ENCODE measurements at regions not wholly inside any gene's neighbourhood (a gene's known extent, or its start where the extent isn't known, plus 50 kb on each side); places are given as distances from the start of the nearest gene placed in this dataset.

DNA sequence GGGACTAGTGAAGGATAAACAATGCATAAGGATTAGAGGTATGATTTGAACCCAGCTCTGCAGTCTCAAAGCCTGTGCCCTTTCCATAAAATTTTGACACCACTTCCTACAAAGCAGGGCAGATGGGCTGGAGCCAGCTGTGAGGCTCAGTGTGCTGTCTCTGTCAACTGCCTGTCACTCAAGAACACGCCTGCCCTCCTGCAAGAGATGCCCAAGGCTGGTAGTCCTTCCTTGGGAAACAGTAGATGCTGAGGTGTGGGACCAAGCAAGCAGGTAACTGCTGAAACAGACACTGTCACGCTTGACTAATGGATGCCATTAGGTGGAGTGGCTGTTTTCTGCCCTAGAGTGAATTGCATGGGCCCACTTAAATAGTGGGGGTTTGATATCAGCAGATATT, 402.0 kb downstream of the PTPRU start:
- TF ChIP-seq, protein P1, sequence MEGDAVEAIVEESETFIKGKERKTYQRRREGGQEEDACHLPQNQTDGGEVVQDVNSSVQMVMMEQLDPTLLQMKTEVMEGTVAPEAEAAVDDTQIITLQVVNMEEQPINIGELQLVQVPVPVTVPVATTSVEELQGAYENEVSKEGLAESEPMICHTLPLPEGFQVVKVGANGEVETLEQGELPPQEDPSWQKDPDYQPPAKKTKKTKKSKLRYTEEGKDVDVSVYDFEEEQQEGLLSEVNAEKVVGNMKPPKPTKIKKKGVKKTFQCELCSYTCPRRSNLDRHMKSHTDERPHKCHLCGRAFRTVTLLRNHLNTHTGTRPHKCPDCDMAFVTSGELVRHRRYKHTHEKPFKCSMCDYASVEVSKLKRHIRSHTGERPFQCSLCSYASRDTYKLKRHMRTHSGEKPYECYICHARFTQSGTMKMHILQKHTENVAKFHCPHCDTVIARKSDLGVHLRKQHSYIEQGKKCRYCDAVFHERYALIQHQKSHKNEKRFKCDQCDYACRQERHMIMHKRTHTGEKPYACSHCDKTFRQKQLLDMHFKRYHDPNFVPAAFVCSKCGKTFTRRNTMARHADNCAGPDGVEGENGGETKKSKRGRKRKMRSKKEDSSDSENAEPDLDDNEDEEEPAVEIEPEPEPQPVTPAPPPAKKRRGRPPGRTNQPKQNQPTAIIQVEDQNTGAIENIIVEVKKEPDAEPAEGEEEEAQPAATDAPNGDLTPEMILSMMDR (IDR thresholded peaks at IDR 0.05; ENCODE audit: poor library complexity, severe bottlenecking), result no peak
- no peak for TF ChIP-seq EZH2 (IDR thresholded peaks at IDR 0.05; ENCODE audit: borderline replicate concordance, insufficient read depth, low read length, poor library complexity, severe bottlenecking)
- TF ChIP-seq POLR2AphosphoS5 (IDR thresholded peaks at IDR 0.05), result no peak
- no peak for TF ChIP-seq RAD21 (conservative IDR thresholded peaks at IDR 0.05)
- TF ChIP-seq SMC3 (conservative IDR thresholded peaks at IDR 0.05; ENCODE audit: poor library complexity), result no peak
- no peak for TF ChIP-seq TAF1 (IDR thresholded peaks at IDR 0.05; ENCODE audit: low read depth)
- TF ChIP-seq EP300 (conservative IDR thresholded peaks at IDR 0.05; ENCODE audit: poor library complexity, severe bottlenecking), result no peak
- TF ChIP-seq, protein P2, sequence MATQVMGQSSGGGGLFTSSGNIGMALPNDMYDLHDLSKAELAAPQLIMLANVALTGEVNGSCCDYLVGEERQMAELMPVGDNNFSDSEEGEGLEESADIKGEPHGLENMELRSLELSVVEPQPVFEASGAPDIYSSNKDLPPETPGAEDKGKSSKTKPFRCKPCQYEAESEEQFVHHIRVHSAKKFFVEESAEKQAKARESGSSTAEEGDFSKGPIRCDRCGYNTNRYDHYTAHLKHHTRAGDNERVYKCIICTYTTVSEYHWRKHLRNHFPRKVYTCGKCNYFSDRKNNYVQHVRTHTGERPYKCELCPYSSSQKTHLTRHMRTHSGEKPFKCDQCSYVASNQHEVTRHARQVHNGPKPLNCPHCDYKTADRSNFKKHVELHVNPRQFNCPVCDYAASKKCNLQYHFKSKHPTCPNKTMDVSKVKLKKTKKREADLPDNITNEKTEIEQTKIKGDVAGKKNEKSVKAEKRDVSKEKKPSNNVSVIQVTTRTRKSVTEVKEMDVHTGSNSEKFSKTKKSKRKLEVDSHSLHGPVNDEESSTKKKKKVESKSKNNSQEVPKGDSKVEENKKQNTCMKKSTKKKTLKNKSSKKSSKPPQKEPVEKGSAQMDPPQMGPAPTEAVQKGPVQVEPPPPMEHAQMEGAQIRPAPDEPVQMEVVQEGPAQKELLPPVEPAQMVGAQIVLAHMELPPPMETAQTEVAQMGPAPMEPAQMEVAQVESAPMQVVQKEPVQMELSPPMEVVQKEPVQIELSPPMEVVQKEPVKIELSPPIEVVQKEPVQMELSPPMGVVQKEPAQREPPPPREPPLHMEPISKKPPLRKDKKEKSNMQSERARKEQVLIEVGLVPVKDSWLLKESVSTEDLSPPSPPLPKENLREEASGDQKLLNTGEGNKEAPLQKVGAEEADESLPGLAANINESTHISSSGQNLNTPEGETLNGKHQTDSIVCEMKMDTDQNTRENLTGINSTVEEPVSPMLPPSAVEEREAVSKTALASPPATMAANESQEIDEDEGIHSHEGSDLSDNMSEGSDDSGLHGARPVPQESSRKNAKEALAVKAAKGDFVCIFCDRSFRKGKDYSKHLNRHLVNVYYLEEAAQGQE (IDR thresholded peaks at IDR 0.05; ENCODE audit: borderline replicate concordance), result no peak
- no peak for TF ChIP-seq MXI1 (conservative IDR thresholded peaks at IDR 0.05; ENCODE audit: poor library complexity, severe bottlenecking)

All from neural cell (in vitro differentiated cells).